A549 (cell line): ENCODE measurements at regions not wholly inside any gene's neighbourhood (a gene's known extent, or its start where the extent isn't known, plus 50 kb on each side); places are given as distances from the start of the nearest gene placed in this dataset.

Source experiments
- BCL3 ChIP-seq: fragments of >200 bp; sonication (Bioruptor Twin); formaldehyde crosslinking; IDR thresholded peaks from 3 replicates; pipeline ENCODE4 v1.6.1; 2016
- CHD4 ChIP-seq: fragments of 200-600 bp; sonication (generic); IDR thresholded peaks from 2 replicates; pipeline ENCODE4 v1.6.1; 2016; ENCODE audit warnings: antibody characterized with exemption, mild to moderate bottlenecking, borderline replicate concordance
- CTCF ChIP-seq: fragments of >200 bp; sonication (Bioruptor Twin); formaldehyde crosslinking; IDR thresholded peaks from 3 replicates; pipeline ENCODE4 v1.5.1; 2016
- ELK1 ChIP-seq: fragments of 150-350 bp; IDR thresholded peaks from 2 replicates; pipeline ENCODE4 v1.6.1; 2014; ENCODE audit warnings: low read depth, mild to moderate bottlenecking, low read length
- FOSL2 ChIP-seq, 2 experiments: fragments of 450-650 bp in 1 of 2; fragments of >200 bp in 1 of 2; sonication (Bioruptor Twin) in 1 of 2; formaldehyde crosslinking; IDR thresholded peaks; 2 replicates each; pipeline versions ENCODE4 v1.5.0 to v1.6.1; 2016 to 2020; ENCODE audit warnings: mild to moderate bottlenecking in 1 of 2, moderate library complexity in 1 of 2
- JUN ChIP-seq, 2 experiments: fragments of >200 bp; sonication (Bioruptor Twin); formaldehyde crosslinking; IDR thresholded peaks; 2 replicates in 1 of 2; 3 replicates in 1 of 2; pipeline ENCODE4 v1.6.1; 2016 to 2017
- KDM5A ChIP-seq: fragments of 200-600 bp; sonication (generic); IDR thresholded peaks from 2 replicates; pipeline ENCODE4 v1.6.1; 2016; ENCODE audit warnings: antibody characterized with exemption, mild to moderate bottlenecking
- POLR2A ChIP-seq: IDR thresholded peaks from 2 replicates; pipeline ENCODE4 v1.6.1; 2012; ENCODE audit warnings: mild to moderate bottlenecking, low read length
- SMC3 ChIP-seq: fragments of >200 bp; sonication (Bioruptor Twin); formaldehyde crosslinking; IDR thresholded peaks from 3 replicates; pipeline ENCODE4 v1.6.1; 2018; ENCODE audit warnings: inconsistent platforms

GRCh38 chr7:41763626-41764025 is 60.7 kb upstream of the INHBA start:
- TF ChIP-seq CTCF (no peak), ELK1 (no peak), POLR2A (no peak), SMC3 (no peak), FOSL2 (IDR thresholded peaks at IDR 0.05) (no peak), FOSL2 (CRISPR knock-in tag; IDR thresholded peaks at IDR 0.05) (no peak), KDM5A (no peak), JUN (IDR thresholded peaks at IDR 0.05) (no peak), BCL3 (no peak), CHD4 (no peak)
